ENCODE measurements at regions not wholly inside any gene's neighbourhood (a gene's known extent, or its start where the extent isn't known, plus 50 kb on each side); places are given as distances from the start of the nearest gene placed in this dataset.
"Not testable (repeated sequence)": the region's sequence is repeated elsewhere in the genome, so short reads cannot be mapped to it uniquely, and the experiment has no call there.

DNA sequence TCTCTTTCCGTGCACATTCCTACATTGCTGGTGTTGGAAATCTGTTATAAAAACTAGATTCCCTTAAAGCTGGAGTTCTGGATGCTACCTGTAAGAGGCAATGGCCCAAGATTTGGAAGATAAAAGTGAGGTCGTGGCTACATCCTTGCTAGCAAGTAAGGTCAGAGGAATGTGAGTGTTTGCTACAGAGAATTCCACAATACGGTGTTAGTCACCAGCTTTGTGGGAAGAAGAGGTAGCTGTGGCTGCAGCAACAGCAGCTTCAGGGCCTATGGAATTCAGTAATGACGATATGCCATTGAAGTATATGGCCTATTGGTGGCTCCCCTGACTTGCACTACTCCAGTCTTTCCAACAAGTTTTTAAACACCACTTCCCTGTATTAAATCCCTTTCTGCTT lies 227.7 kb upstream of the TMEM260 start:
- no peak for DNase-seq (ENCODE audit: low read depth in 2 of 3, low spot score in 1 of 3)

DNA sequence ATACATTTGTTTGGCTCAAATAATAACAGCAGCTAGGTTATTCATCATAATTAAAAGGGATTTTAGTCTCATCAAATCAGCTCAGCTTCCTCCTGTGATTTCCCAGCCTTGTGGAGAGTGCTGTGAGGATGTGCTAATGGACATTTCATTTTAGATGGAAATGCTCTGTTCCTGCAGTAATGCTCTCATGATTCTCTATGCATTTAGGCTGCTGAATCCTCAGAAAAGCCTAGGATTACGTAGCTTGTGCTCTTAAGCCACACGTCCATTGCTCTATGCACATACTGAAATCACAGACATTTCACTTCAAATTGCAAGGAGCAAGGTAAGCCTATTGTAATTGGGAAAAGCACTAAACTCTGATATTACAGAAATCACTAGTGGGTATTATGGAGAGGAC lies 226.6 kb upstream of the TMEM260 start:
- DNase-seq (ENCODE audit: low read depth in 2 of 3, low spot score in 1 of 3) = no peak

DNA sequence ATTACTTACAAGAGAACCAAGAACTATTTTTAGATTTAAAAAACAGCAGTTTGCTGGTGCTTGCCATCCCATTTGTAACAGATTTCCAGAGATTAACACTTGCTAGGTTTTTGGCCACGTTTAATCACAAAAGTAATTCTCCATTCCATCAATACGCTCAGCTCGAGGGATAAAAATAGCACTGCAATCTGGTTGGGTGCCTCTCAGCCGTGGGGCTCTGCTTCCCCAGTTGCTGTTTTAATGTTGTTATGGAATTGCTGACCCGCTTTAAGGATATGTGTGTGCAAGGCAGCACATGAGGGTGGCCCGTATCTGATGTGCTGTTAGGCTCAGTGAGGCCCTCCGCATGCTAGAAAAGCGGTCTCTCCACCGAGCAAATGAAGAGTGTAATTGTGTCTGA lies 222.2 kb upstream of the TMEM260 start:
- no peak for DNase-seq (ENCODE audit: low read depth in 2 of 3, low spot score in 1 of 3)

DNA sequence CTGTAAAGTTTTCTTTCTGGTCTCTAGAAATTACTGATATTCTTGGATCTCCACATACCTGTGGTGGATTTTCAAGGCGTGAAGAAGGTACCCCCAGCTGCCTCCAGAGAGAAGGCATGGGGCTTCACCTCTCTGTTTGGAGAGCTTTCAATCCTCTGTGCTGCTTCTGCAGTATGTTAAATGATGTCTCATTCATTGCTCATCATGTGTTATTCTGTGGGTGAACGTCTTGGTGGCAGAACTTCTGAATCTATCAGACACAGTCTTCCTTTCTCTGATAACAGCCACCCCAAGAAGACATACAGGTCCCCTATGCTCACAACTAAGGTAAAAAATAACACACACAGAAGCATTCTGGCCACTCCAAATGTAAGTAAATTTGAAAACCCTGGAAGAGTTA lies 221.3 kb upstream of the TMEM260 start:
- DNase-seq (ENCODE audit: low read depth in 2 of 3, low spot score in 1 of 3) = no peak

DNA sequence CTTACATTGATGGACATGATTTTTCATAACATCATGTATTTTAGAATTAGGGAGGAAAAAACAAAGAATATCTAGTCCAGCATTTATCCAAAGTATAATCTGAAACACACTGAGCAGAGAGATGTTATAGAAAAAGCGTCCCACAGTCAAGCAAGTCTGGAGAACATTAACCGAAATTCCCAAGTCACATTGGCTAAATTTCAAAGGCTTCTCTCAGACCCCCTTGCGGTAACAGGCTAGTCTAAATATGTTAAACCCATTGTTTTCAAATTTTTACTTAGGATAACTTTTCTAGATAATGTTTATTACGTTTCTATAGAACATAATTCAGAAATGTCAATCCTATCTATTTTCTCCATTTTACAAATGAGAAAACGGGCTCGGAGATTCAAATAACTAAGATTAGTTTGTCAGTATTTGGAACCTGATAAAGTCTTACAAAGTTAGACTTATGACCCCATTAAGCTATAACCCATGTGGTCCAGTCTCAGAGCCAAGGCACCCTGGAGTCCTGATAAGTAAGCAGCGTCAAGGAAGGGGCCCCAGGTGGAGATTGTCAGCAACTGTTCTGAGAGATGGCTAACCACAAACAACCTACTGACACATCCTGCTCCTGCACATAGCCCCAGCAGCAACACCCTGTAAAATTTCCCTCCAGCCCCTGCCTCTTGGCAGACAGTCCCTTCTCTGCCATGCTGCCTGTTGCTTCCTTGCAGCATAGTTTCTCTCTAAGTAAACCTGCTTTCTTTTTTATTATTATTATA lies 220.6 kb upstream of the TMEM260 start:
- DNase-seq (ENCODE audit: low read depth in 2 of 3, low spot score in 1 of 3) = peak in 2 of 3 donors; percentile 3 to 14

DNA sequence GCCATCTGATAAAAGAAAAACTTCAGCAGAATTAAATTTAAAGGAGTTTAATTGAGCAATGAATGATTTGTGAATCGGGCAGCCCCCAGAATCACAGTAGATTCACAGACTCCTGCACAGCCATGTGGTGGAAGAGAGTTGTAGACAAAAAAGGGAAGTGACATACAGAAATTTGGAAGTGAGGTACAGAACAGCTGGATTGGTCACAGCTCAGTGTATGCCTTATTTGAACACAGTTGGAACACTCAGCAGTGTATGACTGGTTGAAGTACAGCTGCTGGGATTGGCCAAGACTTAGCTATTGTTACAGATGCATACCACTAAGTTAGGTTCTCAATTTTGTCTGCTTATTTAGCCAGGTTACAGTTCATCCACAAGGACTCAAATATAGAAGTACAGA lies 213.9 kb upstream of the TMEM260 start:
- not testable (repeated sequence) for DNase-seq (ENCODE audit: low read depth in 2 of 3, low spot score in 1 of 3)

DNA sequence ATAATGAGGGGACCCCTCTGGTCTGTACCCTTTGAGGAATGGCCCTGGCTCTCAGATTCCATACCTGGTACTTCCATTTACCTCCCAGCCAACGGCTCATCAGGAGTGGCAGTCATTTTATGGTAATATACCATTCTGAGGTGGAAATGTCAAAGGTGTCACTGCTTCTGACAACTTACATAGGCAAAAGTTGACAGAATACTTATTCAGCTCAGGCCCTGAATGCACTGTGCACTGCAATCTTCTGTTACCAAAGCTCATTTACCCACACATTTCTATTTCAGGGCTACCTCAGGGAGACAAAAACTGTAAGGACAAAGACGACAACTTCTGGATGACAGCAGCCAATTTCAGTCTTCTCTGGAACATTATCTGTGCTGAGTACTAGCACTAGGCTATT lies 212.2 kb upstream of the TMEM260 start:
- no peak for DNase-seq (ENCODE audit: low read depth in 2 of 3, low spot score in 1 of 3)

DNA sequence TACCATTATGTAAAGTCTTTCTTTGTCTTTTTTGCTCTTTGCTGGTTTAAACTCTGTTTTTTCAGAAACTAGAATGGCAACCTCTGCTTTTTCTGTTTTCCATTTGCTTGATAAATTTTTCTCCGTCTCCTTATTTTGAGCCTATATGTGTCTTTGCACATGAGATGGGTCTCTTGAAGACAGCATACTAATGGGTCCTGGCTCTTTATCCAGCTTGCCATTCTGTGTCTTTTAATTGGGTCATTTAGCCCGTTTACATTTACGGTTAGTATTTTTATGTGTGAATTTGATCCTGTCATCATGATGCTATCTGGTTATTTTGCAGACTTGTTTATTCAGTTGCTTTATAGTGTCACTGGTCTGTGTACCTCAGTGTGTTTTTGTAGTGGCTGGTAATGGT lies 207.9 kb upstream of the TMEM260 start:
- no peak for DNase-seq (ENCODE audit: low read depth in 2 of 3, low spot score in 1 of 3)

DNA sequence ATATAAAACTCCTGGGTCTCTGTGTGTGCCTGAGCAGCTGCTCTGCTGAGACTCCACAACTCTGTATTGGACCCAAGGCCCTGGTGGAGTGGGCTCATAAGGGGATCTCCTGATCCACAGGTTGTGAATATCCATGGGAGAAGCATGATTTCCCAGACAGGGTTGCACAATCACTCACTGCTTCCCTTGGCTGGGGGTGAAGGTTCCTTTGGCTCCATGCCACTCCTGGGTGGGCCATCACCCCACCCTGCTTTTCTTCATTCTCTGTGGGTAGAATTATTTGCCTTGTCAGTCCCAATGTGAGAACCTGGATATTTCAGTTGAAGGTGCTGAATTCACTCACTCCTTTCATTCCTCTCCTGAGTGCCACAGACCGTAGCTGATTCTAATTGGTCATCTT lies 205.2 kb upstream of the TMEM260 start:
- no peak for DNase-seq (ENCODE audit: low read depth in 2 of 3, low spot score in 1 of 3)

DNA sequence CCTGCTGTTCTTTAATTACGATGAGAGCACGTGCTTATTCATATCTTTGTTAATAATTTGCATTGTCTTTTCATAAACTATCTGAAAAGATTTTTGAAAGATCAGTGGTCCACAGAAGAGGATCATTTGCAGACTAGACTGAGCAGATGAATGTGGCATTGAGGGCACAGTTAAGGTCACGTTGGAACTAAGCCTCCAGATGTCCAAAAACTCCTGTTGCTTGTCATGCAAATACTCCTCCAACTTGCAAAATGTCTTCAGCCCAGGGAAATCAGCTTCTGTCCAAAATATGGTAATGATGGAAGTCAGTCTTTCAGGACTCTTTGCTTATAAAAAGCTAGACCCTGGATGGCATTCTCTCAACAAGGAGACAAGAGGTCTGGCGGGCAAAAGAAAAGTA lies 201.6 kb upstream of the TMEM260 start:
- no peak for DNase-seq (ENCODE audit: low read depth in 2 of 3, low spot score in 1 of 3)

DNA sequence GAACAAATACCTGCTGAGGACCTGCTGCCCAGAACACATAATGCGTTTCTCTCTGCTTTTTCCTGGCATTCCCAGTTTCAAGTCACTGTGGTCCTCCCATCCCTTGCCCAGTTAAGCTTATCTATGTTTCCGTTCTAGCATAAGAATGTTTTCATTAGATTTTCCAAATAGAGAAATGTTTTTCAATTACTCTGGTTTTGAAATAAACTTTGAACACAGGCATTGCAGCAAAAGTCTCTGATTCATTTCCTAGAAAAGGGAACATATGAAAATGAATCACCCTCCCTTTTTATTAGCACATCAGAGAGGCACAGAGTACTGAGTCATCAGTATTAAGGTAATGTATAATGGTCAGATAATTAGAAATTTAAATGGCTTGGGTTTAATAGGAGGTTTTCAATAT lies 201.1 kb upstream of the TMEM260 start:
- no peak for DNase-seq (ENCODE audit: low read depth in 2 of 3, low spot score in 1 of 3)

DNA sequence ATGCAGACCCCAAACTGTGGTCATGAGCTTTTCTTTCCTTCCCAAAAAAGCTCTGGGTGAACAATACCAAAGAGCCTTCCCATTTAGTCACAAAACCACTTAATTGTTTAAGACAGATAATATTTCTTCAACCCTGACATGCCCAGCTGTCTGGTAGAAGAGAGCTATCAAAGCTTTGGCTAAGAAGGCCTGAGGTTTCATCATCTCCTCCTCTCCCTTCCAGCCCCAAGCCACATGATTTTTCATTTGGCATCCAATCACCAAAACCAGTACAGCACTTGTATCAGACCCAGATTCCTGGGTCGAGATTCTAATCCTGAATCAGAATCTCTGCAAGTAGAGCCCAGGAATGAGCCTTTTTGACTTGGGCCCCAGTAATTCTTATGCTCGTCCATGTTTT lies 199.6 kb upstream of the TMEM260 start:
- no peak for DNase-seq (ENCODE audit: low read depth in 2 of 3, low spot score in 1 of 3)

DNA sequence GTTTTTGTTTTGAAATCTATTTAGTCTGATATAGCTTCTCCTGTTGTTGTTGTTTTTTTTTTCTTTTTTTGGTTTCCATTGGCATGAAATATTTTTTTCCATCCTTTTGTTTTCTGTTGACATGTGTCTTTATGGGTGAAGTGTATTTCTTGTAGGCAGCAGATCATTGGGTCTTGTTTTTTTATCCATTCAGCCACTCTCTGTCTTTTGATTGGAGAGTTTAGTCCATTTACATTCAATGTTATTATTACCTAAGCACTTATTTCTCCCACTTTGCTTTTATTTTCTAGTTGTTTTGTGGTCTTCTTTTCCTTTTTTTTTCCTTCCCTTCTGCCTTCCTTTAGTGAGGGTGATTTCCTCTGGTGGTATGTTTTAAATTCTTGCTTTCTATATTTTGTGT lies 193.6 kb upstream of the TMEM260 start:
- no peak for DNase-seq (ENCODE audit: low read depth in 2 of 3, low spot score in 1 of 3)

DNA sequence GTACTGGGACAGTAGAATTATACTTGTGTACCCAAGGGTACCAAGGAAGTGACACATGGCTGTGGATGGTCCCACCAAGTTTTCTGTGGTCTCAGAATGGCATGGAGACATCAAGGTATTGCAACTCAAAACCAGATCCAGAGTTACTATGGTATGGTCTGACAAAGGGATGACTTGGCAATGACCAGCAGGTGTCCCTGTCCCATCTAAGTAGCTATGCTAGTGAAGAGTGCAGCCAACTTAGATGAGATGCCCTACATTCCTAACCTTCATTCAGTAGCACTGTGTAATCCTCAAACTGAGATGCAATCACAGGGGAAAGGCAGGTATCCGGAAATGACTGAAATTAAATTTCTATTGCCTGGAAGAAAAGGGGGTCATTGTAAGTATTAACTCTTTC lies 188.7 kb upstream of the TMEM260 start:
- DNase-seq (ENCODE audit: low read depth in 2 of 3, low spot score in 1 of 3) = no peak

DNA sequence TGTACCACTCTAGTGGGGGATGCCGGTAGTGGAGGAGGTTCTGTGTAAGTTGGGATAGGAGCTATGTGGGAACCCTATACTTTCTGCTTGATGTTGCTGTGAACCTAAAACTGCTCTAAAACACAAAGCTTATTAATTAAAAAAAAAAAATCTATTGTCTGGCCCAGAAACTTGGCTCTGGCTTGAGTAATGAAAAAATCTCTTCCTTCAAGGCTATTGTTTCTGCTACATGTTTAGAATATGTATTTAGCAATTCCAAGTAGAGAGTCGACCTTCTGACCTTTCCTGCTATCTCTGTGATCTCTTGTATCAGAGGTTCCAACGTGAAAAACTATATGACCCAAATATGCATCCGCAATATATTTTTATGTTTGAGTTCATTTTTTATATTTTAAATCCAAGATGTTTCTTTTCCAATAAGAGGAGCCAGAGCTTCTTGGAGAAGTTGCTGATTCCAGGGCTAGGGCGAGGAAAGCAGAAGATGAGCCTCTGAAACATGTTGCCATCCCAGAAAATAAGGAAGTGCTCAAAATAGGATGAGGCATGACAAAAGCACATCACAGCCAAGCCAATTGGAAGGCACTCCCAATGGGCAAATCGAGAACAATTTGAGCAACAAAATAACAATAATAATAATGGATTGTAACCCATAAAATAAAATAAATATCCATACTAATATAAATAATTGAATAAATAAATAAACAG lies 184.6 kb upstream of the TMEM260 start:
- DNase-seq (ENCODE audit: low read depth in 2 of 3, low spot score in 1 of 3) = no peak

DNA sequence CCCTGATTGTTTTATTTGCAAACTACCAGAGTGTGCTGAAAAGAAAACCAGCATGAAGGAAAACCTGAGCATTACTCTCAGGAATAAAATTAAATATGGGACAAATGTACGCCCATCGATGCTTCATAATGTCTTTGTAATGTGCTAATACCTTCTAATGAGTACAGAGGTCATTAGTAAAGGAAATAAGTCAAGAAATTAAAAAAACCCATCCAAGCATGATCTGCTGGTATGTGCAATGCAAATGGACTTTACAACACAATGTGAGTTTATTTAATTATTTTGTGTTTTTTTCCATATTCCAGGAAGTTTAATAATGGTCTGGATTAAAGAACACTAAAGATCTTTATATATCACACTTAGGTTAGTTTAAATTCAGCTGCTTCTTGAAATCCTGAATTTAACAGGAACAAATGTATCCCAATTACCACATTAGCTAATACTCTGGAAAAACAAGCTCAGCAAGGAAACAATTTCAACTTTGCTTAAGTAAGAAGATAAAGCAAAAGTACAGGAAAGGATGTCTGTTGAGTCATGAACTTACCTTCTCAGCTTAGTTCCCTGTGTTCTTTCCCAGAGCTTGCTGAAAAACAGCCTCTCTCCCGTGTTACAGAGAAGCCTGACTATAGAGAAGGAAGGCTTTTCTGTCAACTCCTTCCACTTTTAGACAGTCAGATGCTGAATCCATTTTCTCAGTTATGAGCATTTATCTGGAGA lies 179.3 kb upstream of the TMEM260 start:
- DNase-seq (ENCODE audit: low read depth in 2 of 3, low spot score in 1 of 3) = no peak

DNA sequence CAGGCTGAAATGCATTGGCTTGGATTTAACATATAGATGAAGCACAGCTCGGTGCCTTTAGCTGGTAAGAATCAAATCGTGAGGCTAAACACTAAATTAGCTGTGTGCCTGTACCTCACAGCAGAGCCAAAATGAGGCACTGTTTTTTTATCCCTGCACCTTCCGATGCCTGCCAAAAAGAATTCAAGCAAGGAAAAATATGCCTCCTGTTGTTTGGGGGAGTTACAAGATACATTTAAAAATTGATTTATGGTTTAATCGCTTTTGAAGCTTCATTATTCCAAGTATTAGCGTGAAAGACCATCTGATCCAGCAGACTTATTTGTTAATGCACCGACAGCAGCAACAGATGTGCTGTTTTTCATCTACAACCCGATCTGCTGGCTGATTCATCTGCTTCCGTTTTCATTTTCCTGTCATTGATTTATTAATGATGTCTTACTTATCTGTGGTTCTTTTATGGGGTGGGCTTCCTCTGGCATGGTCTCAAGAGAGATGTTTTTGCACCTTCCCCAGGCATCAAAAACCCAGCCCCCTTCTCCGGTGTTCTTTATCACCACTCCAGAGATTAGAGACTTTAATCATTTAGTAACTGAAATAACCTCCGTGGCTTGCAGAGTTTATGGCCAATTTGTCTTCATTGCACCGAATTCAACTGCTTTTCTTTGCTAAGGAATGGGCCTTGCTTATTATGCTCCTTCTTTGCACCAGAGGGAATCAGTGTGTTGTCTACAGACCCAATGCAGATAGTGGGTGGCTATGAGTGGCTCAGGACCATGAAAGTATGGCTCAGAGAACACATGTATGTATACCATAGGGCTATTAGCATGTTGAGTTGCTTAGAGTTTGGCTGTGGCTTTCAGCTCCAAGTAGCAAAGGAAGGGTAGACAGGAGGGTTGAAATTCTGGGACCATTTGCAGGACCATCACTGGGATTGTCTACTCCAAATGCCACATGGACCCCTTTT lies 166.8 kb upstream of the TMEM260 start:
- no peak for DNase-seq (ENCODE audit: low read depth in 2 of 3, low spot score in 1 of 3)

DNA sequence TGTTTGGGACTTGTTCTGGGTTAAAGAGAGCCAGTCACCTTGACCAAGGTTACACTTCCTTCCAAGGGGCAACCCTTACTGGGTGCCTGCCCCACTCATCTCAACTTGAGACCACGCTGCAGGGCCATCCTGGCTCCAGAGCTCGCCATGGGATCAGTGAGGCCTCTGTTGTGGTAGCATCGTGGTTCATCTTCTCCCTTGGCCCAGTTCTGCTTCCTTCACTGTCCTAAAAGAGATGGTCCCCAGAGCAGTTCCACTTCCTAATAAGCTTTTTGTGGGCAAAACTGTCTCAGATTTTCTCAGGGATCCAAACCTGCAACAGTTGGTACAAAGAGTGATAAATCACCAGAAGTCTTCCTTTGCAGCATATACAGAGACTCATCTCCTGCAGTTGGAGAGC lies 165.9 kb upstream of the TMEM260 start:
- no peak for DNase-seq (ENCODE audit: low read depth in 2 of 3, low spot score in 1 of 3)

DNA sequence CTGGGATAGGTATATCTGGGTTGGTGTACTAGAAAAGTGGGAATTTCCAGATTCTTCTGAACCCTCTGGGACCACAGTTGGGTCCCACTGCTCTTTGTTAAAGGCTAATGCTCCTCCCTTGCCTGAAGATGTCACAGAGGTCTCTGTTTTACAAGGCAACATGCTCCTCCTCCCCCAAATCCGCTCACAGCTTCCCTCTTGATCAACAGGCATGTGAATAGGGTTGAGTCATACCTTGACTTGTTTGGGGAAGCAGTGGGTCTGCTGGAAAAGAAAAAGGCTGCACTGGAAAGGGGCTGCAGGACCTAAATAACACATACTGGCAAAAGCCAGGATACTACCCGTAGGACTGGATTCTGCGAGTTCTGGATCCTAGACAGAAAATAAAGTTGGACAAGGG lies 165.4 kb upstream of the TMEM260 start:
- DNase-seq (ENCODE audit: low read depth in 2 of 3, low spot score in 1 of 3) = no peak

DNA sequence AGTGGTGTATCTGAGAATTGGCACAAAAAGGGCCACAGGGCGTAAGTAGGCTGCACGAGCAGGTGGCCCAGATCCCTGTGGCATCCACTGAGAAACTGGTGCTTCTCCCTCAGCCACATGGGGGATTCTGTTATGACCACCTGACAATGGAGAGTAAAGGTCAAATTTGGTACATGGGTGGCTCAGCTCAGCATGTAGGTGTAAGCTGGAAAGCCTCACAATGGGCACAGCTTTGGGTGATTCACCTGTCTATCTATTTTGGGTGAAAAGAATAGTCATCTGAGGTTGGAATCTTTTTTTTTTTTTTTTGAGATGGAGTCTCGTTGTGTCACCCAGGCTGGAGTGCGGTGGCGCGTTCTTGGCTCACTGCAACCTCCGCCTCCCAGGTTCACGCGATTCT lies 163.4 kb upstream of the TMEM260 start:
- no peak for DNase-seq (ENCODE audit: low read depth in 2 of 3, low spot score in 1 of 3)

DNA sequence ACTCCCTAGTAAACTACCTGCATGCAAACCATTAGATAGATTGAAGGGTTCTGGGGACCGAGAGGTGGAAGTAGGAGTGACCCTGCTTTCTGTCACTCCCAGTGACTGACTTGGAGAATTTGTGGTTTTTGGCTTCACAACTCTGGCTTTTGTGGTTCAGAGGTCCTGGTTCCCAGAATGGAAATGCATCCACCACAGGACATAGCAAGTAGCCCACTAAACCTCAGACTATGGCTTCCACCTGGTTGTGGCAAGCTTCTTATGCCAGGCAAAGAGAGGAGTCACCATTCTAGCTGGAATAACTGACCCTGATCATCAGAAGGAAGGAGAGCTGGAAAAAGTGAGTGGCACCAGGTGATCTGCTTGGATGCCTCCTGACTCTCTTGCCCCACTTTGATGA lies 162.4 kb upstream of the TMEM260 start:
- DNase-seq (ENCODE audit: low read depth in 2 of 3, low spot score in 1 of 3) = no peak

Measured in stimulated activated CD4-positive, alpha-beta T cell treated with anti-CD3 and anti-CD28 coated beads, Interleukin-12 subunit alpha, Interleukin-12 subunit beta, amount 100 ng/mL, for 48 hours (primary cell).